Astrocyte of the cerebellum (primary cell): ENCODE measurements at regions not wholly inside any gene's neighbourhood (a gene's known extent, or its start where the extent isn't known, plus 50 kb on each side); places are given as distances from the start of the nearest gene placed in this dataset.

ENCODE experiments used
- DNase-seq: peaks from one replicate; pipeline ENCODE4 v3.0.0-alpha.2; 2011; ENCODE audit warnings: low read depth
- H3K4me3 ChIP-seq: 2 replicates; pipeline ENCODE4 v1.5.1; 2011; ENCODE audit warnings: mild to moderate bottlenecking, low read depth, low read length, moderate library complexity
- CTCF ChIP-seq: IDR thresholded peaks from 2 replicates; pipeline ENCODE4 v1.5.1; 2012; ENCODE audit warnings: low read length, low read depth, moderate library complexity, mild to moderate bottlenecking; ENCODE audit errors: missing control alignments
- in situ Hi-C: cut with HindIII; loops from 2 replicates; pipeline ENCODE4 v1.10.0; 2017; ENCODE audit warnings: low sequenced_read_pairs

DNA sequence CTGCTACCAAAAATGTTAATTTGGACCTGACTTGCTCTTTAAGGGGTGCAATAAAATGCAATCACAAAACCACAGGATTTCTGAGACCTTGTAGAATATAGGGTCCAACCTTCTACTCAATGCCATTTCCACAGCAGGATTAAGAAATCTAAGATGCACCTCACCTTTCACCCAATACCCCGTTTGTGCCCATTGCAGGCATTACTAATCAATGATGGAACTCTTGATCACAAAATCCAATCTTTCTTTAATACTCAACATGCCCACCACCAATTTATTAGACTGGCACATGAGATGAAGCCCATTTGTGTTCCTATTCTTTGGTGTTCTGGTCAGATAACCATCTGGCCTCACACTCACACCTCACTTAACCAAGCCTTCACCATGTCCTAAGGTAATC is 117.2 kb upstream of the IGSF21 start:
- no peak for TF ChIP-seq CTCF
- in situ Hi-C loops = no loop called here
- H3K4me3 ChIP-seq = no peak overlapping the region
- DNase-seq = no peak

- DNase-seq = no peak
- TF ChIP-seq CTCF = no peak
- in situ Hi-C loops = no loop called here
- no peak overlapping the region for H3K4me3 ChIP-seq
These were observed 115.6 kb upstream of the IGSF21 start for GRCh38 chr1:17991996-17992395.

DNA sequence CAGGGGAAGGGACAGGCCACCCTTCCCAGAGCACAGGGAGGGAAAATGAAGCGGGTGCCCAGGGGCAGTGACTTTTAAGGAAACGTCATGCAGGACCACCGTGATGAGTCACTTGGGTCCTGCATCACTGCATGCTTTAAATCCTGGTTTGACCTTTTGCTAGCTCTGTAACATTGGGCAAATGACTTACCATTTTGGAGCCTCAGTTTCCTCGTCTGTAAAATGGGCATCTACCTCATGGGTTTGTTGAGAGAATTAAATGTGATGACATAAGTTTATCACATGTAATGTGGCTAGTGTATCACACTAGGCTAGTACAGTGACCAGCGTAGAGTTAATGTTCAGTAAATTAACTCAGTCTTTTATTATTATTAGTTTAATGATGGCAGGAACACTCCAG is 114.8 kb upstream of the IGSF21 start:
- in situ Hi-C loops = no loop called here

GRCh38 chr1:17994046-17994445 is 113.6 kb upstream of the IGSF21 start:
- DNase-seq = no peak
- no peak overlapping the region for H3K4me3 ChIP-seq
- in situ Hi-C loops = no loop called here
- no peak for TF ChIP-seq CTCF

More for the DNA sequence above, 114.8 kb upstream of the IGSF21 start:
- no peak for TF ChIP-seq CTCF
- no peak for DNase-seq
- H3K4me3 ChIP-seq = no peak overlapping the region

DNA sequence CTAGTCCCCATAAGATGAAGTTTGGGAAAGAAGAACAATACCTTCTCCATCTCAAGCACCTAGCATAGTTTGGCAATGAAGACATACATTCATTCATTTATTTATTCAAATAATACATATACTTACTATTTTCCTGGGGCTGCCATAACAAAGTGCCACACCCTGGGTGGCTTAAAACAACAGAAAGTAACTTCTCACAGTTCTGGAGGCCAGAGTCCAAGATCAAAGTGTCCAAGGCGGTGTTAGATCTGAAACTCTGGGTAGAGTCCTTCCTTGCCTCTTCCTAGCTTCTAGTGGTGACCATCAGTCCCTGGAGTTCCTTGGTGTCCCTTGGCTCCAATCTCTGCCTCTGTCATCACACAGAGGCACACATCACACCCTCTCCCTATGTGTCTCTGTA is 112.1 kb upstream of the IGSF21 start:
- H3K4me3 ChIP-seq = no peak overlapping the region
- no peak for DNase-seq
- in situ Hi-C loops = no loop called here
- TF ChIP-seq CTCF = no peak

DNA sequence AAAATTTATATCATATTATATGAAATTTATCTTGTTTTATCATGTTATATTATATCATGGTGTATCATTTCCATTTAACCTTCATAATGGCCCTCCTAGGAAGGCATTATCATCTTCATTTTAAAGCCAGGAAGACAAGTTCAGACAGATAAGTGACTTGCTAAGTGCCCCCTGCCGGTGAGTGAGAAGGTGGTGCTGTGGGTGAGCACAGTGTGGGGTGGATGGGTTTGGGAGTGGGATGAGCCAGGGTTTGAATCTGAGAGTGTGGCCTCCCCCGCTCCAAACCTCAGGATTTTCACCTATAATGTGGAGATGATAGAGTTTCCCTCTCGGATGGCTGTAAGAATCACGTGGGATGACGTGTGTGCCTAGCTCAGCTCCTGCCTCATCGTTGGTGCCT is 108.7 kb upstream of the IGSF21 start:
- in situ Hi-C loops = no loop called here
- no peak for TF ChIP-seq CTCF
- DNase-seq = no peak
- no peak overlapping the region for H3K4me3 ChIP-seq

DNA sequence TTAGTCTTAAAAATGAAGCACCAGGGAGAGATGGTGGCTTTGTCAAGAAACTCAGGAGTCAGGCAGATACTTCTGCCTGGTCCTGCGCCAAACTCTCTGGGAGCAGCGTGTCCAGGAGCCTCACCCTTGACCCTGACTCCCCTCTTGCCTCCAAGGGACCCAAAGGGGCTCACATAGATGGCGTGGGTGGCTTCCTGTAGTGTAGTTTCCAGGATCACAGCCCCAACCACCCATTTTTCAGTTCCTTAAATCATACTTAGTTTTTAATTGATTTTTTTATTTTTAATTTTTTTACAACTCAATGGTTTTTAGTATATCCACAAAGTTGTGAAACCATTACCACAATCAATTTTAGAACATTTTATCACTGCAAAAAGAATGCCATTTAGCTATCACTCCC is 107.7 kb upstream of the IGSF21 start:
- in situ Hi-C loops = no loop called here
- DNase-seq = no peak
- H3K4me3 ChIP-seq = no peak overlapping the region
- no peak for TF ChIP-seq CTCF
